ENCODE measurements at regions not wholly inside any gene's neighbourhood (a gene's known extent, or its start where the extent isn't known, plus 50 kb on each side); places are given as distances from the start of the nearest gene placed in this dataset.
"Not testable (repeated sequence)": the region's sequence is repeated elsewhere in the genome, so short reads cannot be mapped to it uniquely, and the experiment has no call there.

GRCh38 chr12:115898670-115899069 is 378.8 kb downstream of the MED13L start:
- no peak for DNase-seq

- no peak for DNase-seq
These were observed 379.8 kb downstream of the MED13L start for GRCh38 chr12:115897729-115898128.

- DNase-seq: no peak
These were observed 382.2 kb downstream of the MED13L start for GRCh38 chr12:115895247-115895646.

- no peak for DNase-seq
These were observed 385.8 kb downstream of the MED13L start for GRCh38 chr12:115891556-115892164.

- no peak for DNase-seq
These were observed 390.8 kb downstream of the MED13L start for GRCh38 chr12:115886666-115887065.

- DNase-seq: no peak
These were observed 392.3 kb downstream of the MED13L start for GRCh38 chr12:115885040-115885690.

- no peak for DNase-seq
These were observed 394.6 kb downstream of the MED13L start for GRCh38 chr12:115882936-115883335.

GRCh38 chr12:115880238-115880637 is 397.3 kb downstream of the MED13L start:
- DNase-seq: no peak

- no peak for DNase-seq
These were observed 398.1 kb downstream of the MED13L start for GRCh38 chr12:115879354-115879753.

- no peak for DNase-seq
These were observed 403.9 kb downstream of the MED13L start for GRCh38 chr12:115873451-115874082.

- no peak for DNase-seq
These were observed 404.6 kb downstream of the MED13L start for GRCh38 chr12:115872919-115873357.

- no peak for DNase-seq
These were observed 405.3 kb downstream of the MED13L start for GRCh38 chr12:115872212-115872611.

GRCh38 chr12:115871714-115872113 is 405.8 kb downstream of the MED13L start:
- no peak for DNase-seq

- DNase-seq: no peak
These were observed 407.0 kb downstream of the MED13L start for GRCh38 chr12:115870510-115870909.

- no peak for DNase-seq
These were observed 407.5 kb downstream of the MED13L start for GRCh38 chr12:115870021-115870420.

GRCh38 chr12:115869604-115870003 is 407.9 kb downstream of the MED13L start:
- no peak for DNase-seq

- no peak for DNase-seq
These were observed 408.9 kb downstream of the MED13L start for GRCh38 chr12:115868624-115869023.

- no peak for DNase-seq
These were observed 409.6 kb downstream of the MED13L start for GRCh38 chr12:115867854-115868253.

- DNase-seq: no peak
These were observed 410.5 kb downstream of the MED13L start for GRCh38 chr12:115866909-115867525.

GRCh38 chr12:115866281-115866680 is 411.2 kb downstream of the MED13L start:
- not testable (repeated sequence) for DNase-seq

- DNase-seq: no peak
These were observed 413.1 kb downstream of the MED13L start for GRCh38 chr12:115864396-115864795.

GRCh38 chr12:115860619-115861018 is 416.9 kb downstream of the MED13L start:
- no peak for DNase-seq
